Fibroblast of lung (primary cell): ENCODE measurements at regions not wholly inside any gene's neighbourhood (a gene's known extent, or its start where the extent isn't known, plus 50 kb on each side); places are given as distances from the start of the nearest gene placed in this dataset.

Experiments used
- CTCF ChIP-seq, 2 donors: IDR thresholded peaks in 1 of 2; conservative IDR thresholded peaks in 1 of 2; 1 replicate in 1 of 2; 2 replicates in 1 of 2; pipeline ENCODE4 v1.5.1; 2011 to 2012; ENCODE audit warnings: low read length in 2 of 2, control low read depth in 1 of 2, inconsistent platforms in 1 of 2, low read depth in 1 of 2, mild to moderate bottlenecking in 1 of 2
- EZH2 ChIP-seq: IDR thresholded peaks from 2 replicates; pipeline ENCODE4 v1.5.1; 2012; ENCODE audit warnings: low read length, control low read depth, mild to moderate bottlenecking; ENCODE audit errors: missing control alignments

- TF ChIP-seq CTCF (conservative IDR thresholded peaks at IDR 0.05 in 1 of 2, IDR thresholded peaks at IDR 0.05 in 1 of 2; ENCODE audit: low read depth in 1 of 2, low read length in 2 of 2) = no peak
- no peak for TF ChIP-seq EZH2
Observed at GRCh38 chr3:19749448-19750017, 184.5 kb downstream of the EFHB start.
